Anterior cingulate cortex (tissue), 58 donors: ENCODE measurements at regions not wholly inside any gene's neighbourhood (a gene's known extent, or its start where the extent isn't known, plus 50 kb on each side); places are given as distances from the start of the nearest gene placed in this dataset.

Experiments used
- DNase-seq, 58 donors: peaks; one replicate each; lab custom pipeline; 2025; lab: John Stamatoyannopoulos, UW

GRCh38 chr3:95926904-95927501, 887.4 kb upstream of the EPHA6 start:
- DNase-seq: no peak

- DNase-seq: no peak
Measured at GRCh38 chr3:95934181-95934580, 880.2 kb upstream of the EPHA6 start.

- DNase-seq: no peak
Measured at GRCh38 chr3:95939235-95939809, 875.1 kb upstream of the EPHA6 start.

- no peak for DNase-seq
Measured at GRCh38 chr3:95965704-95966336, 848.6 kb upstream of the EPHA6 start.

- DNase-seq: no peak
Measured at GRCh38 chr3:95971573-95971972, 842.8 kb upstream of the EPHA6 start.

GRCh38 chr3:95994338-95994737, 820.1 kb upstream of the EPHA6 start:
- no peak for DNase-seq

- DNase-seq: no peak
Measured at GRCh38 chr3:96000966-96001365, 813.4 kb upstream of the EPHA6 start.

GRCh38 chr3:96007650-96008195, 806.7 kb upstream of the EPHA6 start:
- no peak for DNase-seq

- DNase-seq: no peak
Measured at GRCh38 chr3:96012939-96013338, 801.5 kb upstream of the EPHA6 start.

- DNase-seq: peak in 1 of 58 donors; percentile 19
Measured at GRCh38 chr3:96017556-96017955, 796.8 kb upstream of the EPHA6 start.

- DNase-seq: no peak
Measured at GRCh38 chr3:96022676-96023075, 791.7 kb upstream of the EPHA6 start.

GRCh38 chr3:96027718-96028117, 786.7 kb upstream of the EPHA6 start:
- DNase-seq: no peak

GRCh38 chr3:96039632-96040031, 774.8 kb upstream of the EPHA6 start:
- DNase-seq: no peak

GRCh38 chr3:96059301-96059700, 755.1 kb upstream of the EPHA6 start:
- no peak for DNase-seq

GRCh38 chr3:96069065-96069464, 745.3 kb upstream of the EPHA6 start:
- no peak for DNase-seq

GRCh38 chr3:96070678-96071077, 743.7 kb upstream of the EPHA6 start:
- no peak for DNase-seq

- no peak for DNase-seq
Measured at GRCh38 chr3:96071097-96071496, 743.3 kb upstream of the EPHA6 start.

GRCh38 chr3:96072226-96072625, 742.2 kb upstream of the EPHA6 start:
- no peak for DNase-seq

GRCh38 chr3:96083610-96084009, 730.8 kb upstream of the EPHA6 start:
- DNase-seq: no peak

- DNase-seq: no peak
Measured at GRCh38 chr3:96086018-96086417, 728.4 kb upstream of the EPHA6 start.

GRCh38 chr3:96101006-96101560, 713.3 kb upstream of the EPHA6 start:
- no peak for DNase-seq

- DNase-seq: no peak
Measured at GRCh38 chr3:96106701-96107100, 707.7 kb upstream of the EPHA6 start.
